ENCODE measurements at regions not wholly inside any gene's neighbourhood (a gene's known extent, or its start where the extent isn't known, plus 50 kb on each side); places are given as distances from the start of the nearest gene placed in this dataset.
"Not testable (repeated sequence)": the region's sequence is repeated elsewhere in the genome, so short reads cannot be mapped to it uniquely, and the experiment has no call there.

- H3K4me1 ChIP-seq; H3K27ac ChIP-seq; ATAC-seq; H3K27me3 ChIP-seq (ENCODE audit: low read depth); H3K36me3 ChIP-seq; intact Hi-C loops (cut with DNase I); H3K4me3 ChIP-seq; DNase-seq; H3K9me3 ChIP-seq: not testable (repeated sequence)
Observed at GRCh38 chr18:977327-977726, 72.7 kb downstream of the ADCYAP1 start.

GRCh38 chr18:977732-978131 is 73.1 kb downstream of the ADCYAP1 start:
- H3K4me1 ChIP-seq; intact Hi-C loops (cut with DNase I); H3K27ac ChIP-seq; H3K9me3 ChIP-seq; H3K36me3 ChIP-seq; H3K27me3 ChIP-seq (ENCODE audit: low read depth); DNase-seq; H3K4me3 ChIP-seq; ATAC-seq: not testable (repeated sequence)

GRCh38 chr18:980586-980985 is 75.9 kb downstream of the ADCYAP1 start:
- Histone ChIP-seq H3K9me3 (no peaks in the 10 kb centered on the region), H3K27me3 (ENCODE audit: low read depth) (no peaks in the 10 kb centered on the region), H3K4me3 (no peak overlapping the region), H3K27ac (no peak overlapping the region), H3K4me1 (no peaks in the 10 kb centered on the region), H3K36me3 (no peaks in the 10 kb centered on the region)
- intact Hi-C loops (cut with DNase I), result no loop called here
- no peak for ATAC-seq
- no peak for TF ChIP-seq CTCF (IDR thresholded peaks at IDR 0.05)
- no peak for DNase-seq

- H3K27ac ChIP-seq, result no peak overlapping the region
- ATAC-seq (no peak), DNase-seq (no peak)
- H3K27me3 ChIP-seq (ENCODE audit: low read depth), result no peaks in the 10 kb centered on the region
- TF ChIP-seq CTCF (IDR thresholded peaks at IDR 0.05), result no peak
- no peaks in the 10 kb centered on the region for H3K4me1 ChIP-seq
- no peaks in the 10 kb centered on the region for H3K36me3 ChIP-seq
- intact Hi-C loops (cut with DNase I), result no loop called here
- no peaks in the 10 kb centered on the region for H3K9me3 ChIP-seq
- no peak overlapping the region for H3K4me3 ChIP-seq
Observed at GRCh38 chr18:984004-984403, 79.3 kb downstream of the ADCYAP1 start.

GRCh38 chr18:985212-985661 is 80.6 kb downstream of the ADCYAP1 start:
- Histone ChIP-seq H3K36me3 (no peaks in the 10 kb centered on the region), H3K9me3 (no peaks in the 10 kb centered on the region), H3K27me3 (ENCODE audit: low read depth) (no peaks in the 10 kb centered on the region), H3K4me3 (no peak overlapping the region), H3K4me1 (no peaks in the 10 kb centered on the region), H3K27ac (no peak overlapping the region)
- ATAC-seq (no peak), DNase-seq (no peak)
- no peak for TF ChIP-seq CTCF (IDR thresholded peaks at IDR 0.05)
- intact Hi-C loops (cut with DNase I), result no loop called here

GRCh38 chr18:986051-986450 is 81.4 kb downstream of the ADCYAP1 start:
- H3K27me3 ChIP-seq (ENCODE audit: low read depth), result no peaks in the 10 kb centered on the region
- H3K4me3 ChIP-seq, result no peak overlapping the region
- H3K9me3 ChIP-seq, result no peaks in the 10 kb centered on the region
- no peak overlapping the region for H3K27ac ChIP-seq
- no peak for DNase-seq
- intact Hi-C loops (cut with DNase I), result no loop called here
- no peak for TF ChIP-seq CTCF (IDR thresholded peaks at IDR 0.05)
- H3K4me1 ChIP-seq, result no peaks in the 10 kb centered on the region
- no peaks in the 10 kb centered on the region for H3K36me3 ChIP-seq
- peak; percentile 35 to 57 for ATAC-seq

- DNase-seq (no peak), ATAC-seq (peak; percentile 41 to 76)
- Histone ChIP-seq H3K27ac (no peak overlapping the region), H3K4me3 (no peak overlapping the region), H3K9me3 (no peaks in the 10 kb centered on the region), H3K27me3 (ENCODE audit: low read depth) (no peaks in the 10 kb centered on the region), H3K4me1 (no peaks in the 10 kb centered on the region), H3K36me3 (no peaks in the 10 kb centered on the region)
- intact Hi-C loops (cut with DNase I), result no loop called here
- no peak for TF ChIP-seq CTCF (IDR thresholded peaks at IDR 0.05)
Observed at GRCh38 chr18:986552-986951, 81.9 kb downstream of the ADCYAP1 start.
